ENCODE measurements at regions not wholly inside any gene's neighbourhood (a gene's known extent, or its start where the extent isn't known, plus 50 kb on each side); places are given as distances from the start of the nearest gene placed in this dataset.

GRCh38 chr4:166172619-166173018 is 299.6 kb downstream of the TLL1 start:
- Histone ChIP-seq H3K4me1 (ENCODE audit: control insufficient read depth in 2 of 2, insufficient read depth in 2 of 2, low read length in 2 of 2) (no peaks in the 10 kb centered on the region), H3K4me3 (ENCODE audit: control extremely low read depth in 1 of 5, extremely low read depth in 1 of 5, insufficient read depth in 1 of 5, low read depth in 2 of 5, low read length in 4 of 5) (no peak overlapping the region), H3K27ac (ENCODE audit: low read length in 2 of 2) (no peak overlapping the region), H3K9me3 (ENCODE audit: control extremely low read depth in 1 of 3, control insufficient read depth in 2 of 3, insufficient read depth in 1 of 3, low read length in 2 of 3) (no peaks in the 10 kb centered on the region), H3K4me2 (replicated peaks; ENCODE audit: low read depth, low read length, poor library complexity, severe bottlenecking) (no peak overlapping the region), H2AFZ (ENCODE audit: insufficient read depth, low read depth, low read length, poor library complexity, severe bottlenecking) (no peak overlapping the region), H4K20me1 (ENCODE audit: control insufficient read depth, insufficient read depth, low read length, poor library complexity, severe bottlenecking) (no peaks in the 10 kb centered on the region), H3K36me3 (replicated peaks in 1 of 2; ENCODE audit: control extremely low read depth in 1 of 2, control insufficient read depth in 1 of 2, extremely low read depth in 1 of 2, insufficient read depth in 2 of 2, low read length in 1 of 2) (no peaks in the 10 kb centered on the region), H3K27me3 (replicated peaks in 1 of 4; ENCODE audit: control extremely low read depth in 1 of 4, control insufficient read depth in 3 of 4, insufficient read depth in 4 of 4, low read length in 3 of 4) (no peaks in the 10 kb centered on the region), H3K9ac (ENCODE audit: low read length) (no peak overlapping the region), H3K79me2 (ENCODE audit: control insufficient read depth, insufficient read depth, low read length) (no peaks in the 10 kb centered on the region)
- H3K4me1 Mint-ChIP-seq: no peaks in the 10 kb centered on the region
- no peak overlapping the region for H3K27ac Mint-ChIP-seq
- H3K27me3 Mint-ChIP-seq: no peaks in the 10 kb centered on the region
- DNase-seq (no peak), ATAC-seq (ENCODE audit: low read depth) (no peak)
- ChIA-PET CTCF (no interaction called here), POLR2A (no interaction called here)
- intact Hi-C loops (cut with micrococcal nuclease): no loop called here
- H3K4me3 Mint-ChIP-seq: no peak overlapping the region
- H3K9me3 Mint-ChIP-seq (ENCODE audit: insufficient read depth): no peaks in the 10 kb centered on the region
- no CpG with 5 or more reads among the region's 2 CpGs for WGBS (ENCODE audit: insufficient coverage)
- TF ChIP-seq CTCF (IDR thresholded peaks at IDR 0.05) (no peak), EZH2 (IDR thresholded peaks at IDR 0.05; ENCODE audit: borderline replicate concordance, insufficient read depth, low read depth, low read length, poor library complexity, severe bottlenecking) (no peak)

- no CpG with 5 or more reads among the region's 4 CpGs for WGBS (ENCODE audit: insufficient coverage)
- no peak overlapping the region for H3K4me3 Mint-ChIP-seq
- ATAC-seq (ENCODE audit: low read depth) (no peak), DNase-seq (no peak)
- Histone ChIP-seq H3K9ac (ENCODE audit: low read length) (no peak overlapping the region), H3K9me3 (ENCODE audit: control extremely low read depth in 1 of 3, control insufficient read depth in 2 of 3, insufficient read depth in 1 of 3, low read length in 2 of 3) (no peaks in the 10 kb centered on the region), H2AFZ (ENCODE audit: insufficient read depth, low read depth, low read length, poor library complexity, severe bottlenecking) (no peak overlapping the region), H3K4me1 (ENCODE audit: control insufficient read depth in 2 of 2, insufficient read depth in 2 of 2, low read length in 2 of 2) (no peaks in the 10 kb centered on the region), H3K79me2 (ENCODE audit: control insufficient read depth, insufficient read depth, low read length) (no peaks in the 10 kb centered on the region), H4K20me1 (ENCODE audit: control insufficient read depth, insufficient read depth, low read length, poor library complexity, severe bottlenecking) (no peaks in the 10 kb centered on the region), H3K4me2 (replicated peaks; ENCODE audit: low read depth, low read length, poor library complexity, severe bottlenecking) (no peak overlapping the region), H3K27ac (ENCODE audit: low read length in 2 of 2) (no peak overlapping the region), H3K4me3 (ENCODE audit: control extremely low read depth in 1 of 5, extremely low read depth in 1 of 5, insufficient read depth in 1 of 5, low read depth in 2 of 5, low read length in 4 of 5) (no peak overlapping the region), H3K27me3 (replicated peaks in 1 of 4; ENCODE audit: control extremely low read depth in 1 of 4, control insufficient read depth in 3 of 4, insufficient read depth in 4 of 4, low read length in 3 of 4) (no peaks in the 10 kb centered on the region), H3K36me3 (replicated peaks in 1 of 2; ENCODE audit: control extremely low read depth in 1 of 2, control insufficient read depth in 1 of 2, extremely low read depth in 1 of 2, insufficient read depth in 2 of 2, low read length in 1 of 2) (no peaks in the 10 kb centered on the region)
- ChIA-PET POLR2A (no interaction called here), CTCF (no interaction called here)
- no peak overlapping the region for H3K27ac Mint-ChIP-seq
- intact Hi-C loops (cut with micrococcal nuclease): no loop called here
- no peak for TF ChIP-seq CTCF (IDR thresholded peaks at IDR 0.05)
- TF ChIP-seq EZH2 (IDR thresholded peaks at IDR 0.05; ENCODE audit: borderline replicate concordance, insufficient read depth, low read depth, low read length, poor library complexity, severe bottlenecking): no peak
- no peaks in the 10 kb centered on the region for H3K4me1 Mint-ChIP-seq
- H3K9me3 Mint-ChIP-seq (ENCODE audit: insufficient read depth): no peaks in the 10 kb centered on the region
- H3K27me3 Mint-ChIP-seq: no peaks in the 10 kb centered on the region
These were observed 301.9 kb downstream of the TLL1 start for GRCh38 chr4:166174717-166175490.
